B cell (primary cell): ENCODE measurements at regions not wholly inside any gene's neighbourhood (a gene's known extent, or its start where the extent isn't known, plus 50 kb on each side); places are given as distances from the start of the nearest gene placed in this dataset.

Experiments
- ATAC-seq: fragments of 200-7000 bp; cut with Tn5 transposase; one replicate; pipeline ENCODE4 v1.10.0; 2021; ENCODE audit warnings: low read depth, mild to moderate bottlenecking, moderate number of reproducible peaks, moderate library complexity
- CTCF ChIA-PET: fragments of 350-600 bp; sonication (Branson Sonifier 250); formaldehyde crosslinking; loops from one replicate; lab custom pipeline; 2021; ENCODE audit warnings: antibody characterized with exemption, inconsistent platforms; lab: Charles Lee
- POLR2A ChIA-PET: fragments of 350-600 bp; sonication (Branson Sonifier 250); formaldehyde crosslinking; loops from one replicate; lab custom pipeline; 2021; ENCODE audit warnings: antibody characterized with exemption; lab: Charles Lee
- DNase-seq: peaks from one replicate; pipeline ENCODE4 v3.0.0; 2013
- H2AFZ ChIP-seq: 2 replicates; pipeline ENCODE4 v1.6.1; 2012; ENCODE audit warnings: mild to moderate bottlenecking, low read depth, low read length; ENCODE audit not compliant: insufficient read depth, poor library complexity, severe bottlenecking
- H3K27ac ChIP-seq, 2 donors: 1 replicate in 1 of 2; 2 replicates in 1 of 2; pipeline ENCODE4 v1.5.1; 2012 to 2013; ENCODE audit warnings: low read length in 2 of 2, mild to moderate bottlenecking in 2 of 2, moderate library complexity in 1 of 2
- H3K27me3 ChIP-seq, 4 experiments: fragments of 200-600 bp in 1 of 4; sonication (generic) in 1 of 4; replicated peaks in 1 of 4; 1 replicate in 2 of 4; 2 replicates in 2 of 4; pipeline versions ENCODE4 v1.6.1 to v1.7.0; 2013 to 2016; ENCODE audit warnings: low read length in 3 of 4, mild to moderate bottlenecking in 2 of 4, mixed read lengths in 1 of 4, moderate library complexity in 1 of 4; ENCODE audit not compliant: insufficient read depth in 4 of 4, control insufficient read depth in 3 of 4; ENCODE audit errors: control extremely low read depth in 1 of 4
- H3K36me3 ChIP-seq, 2 experiments: replicated peaks in 1 of 2; 1 replicate in 1 of 2; 2 replicates in 1 of 2; pipeline versions ENCODE4 v1.6.1 to v1.7.1; 2013; ENCODE audit warnings: low read length in 1 of 2; ENCODE audit not compliant: insufficient read depth in 2 of 2, control insufficient read depth in 1 of 2; ENCODE audit errors: control extremely low read depth in 1 of 2, extremely low read depth in 1 of 2
- H3K4me1 ChIP-seq, 2 donors: fragments of 200-600 bp in 1 of 2; sonication (generic) in 1 of 2; 1 replicate in 1 of 2; 2 replicates in 1 of 2; pipeline versions ENCODE4 v1.5.1 to v1.6.1; 2013 to 2017; ENCODE audit warnings: low read length in 2 of 2; ENCODE audit not compliant: control insufficient read depth in 2 of 2, insufficient read depth in 2 of 2
- H3K4me2 ChIP-seq: replicated peaks from 2 replicates; pipeline ENCODE3; 2012; ENCODE audit warnings: mild to moderate bottlenecking, low read depth, low read length; ENCODE audit not compliant: poor library complexity, severe bottlenecking
- H3K4me3 ChIP-seq, 5 experiments: fragments of 200-600 bp in 1 of 5; sonication (generic) in 1 of 5; 1 replicate in 3 of 5; 2 replicates in 2 of 5; pipeline versions ENCODE4 v1.5.1 to v1.7.0; 2011 to 2016; ENCODE audit warnings: low read length in 4 of 5, mild to moderate bottlenecking in 4 of 5, low read depth in 2 of 5, control low read depth in 1 of 5, moderate library complexity in 1 of 5; ENCODE audit not compliant: insufficient read depth in 1 of 5; ENCODE audit errors: control extremely low read depth in 1 of 5, extremely low read depth in 1 of 5
- H3K79me2 ChIP-seq: fragments of 200-600 bp; sonication (generic); one replicate; pipeline ENCODE4 v1.6.0; 2016; ENCODE audit warnings: low read length; ENCODE audit not compliant: control insufficient read depth, insufficient read depth
- H3K9ac ChIP-seq: fragments of 200-600 bp; sonication (generic); 2 replicates; pipeline ENCODE4 v1.6.1; 2017; ENCODE audit warnings: mild to moderate bottlenecking, low read length, moderate library complexity
- H3K9me3 ChIP-seq, 3 donors: one replicate each; pipeline versions ENCODE4 v1.6.1 to v1.7.1; 2013; ENCODE audit warnings: low read length in 2 of 3; ENCODE audit not compliant: control insufficient read depth in 2 of 3, insufficient read depth in 1 of 3; ENCODE audit errors: control extremely low read depth in 1 of 3
- H4K20me1 ChIP-seq: 2 replicates; pipeline ENCODE4 v1.6.0; 2012; ENCODE audit warnings: mild to moderate bottlenecking, low read length; ENCODE audit not compliant: insufficient read depth, control insufficient read depth, poor library complexity, severe bottlenecking
- H3K27ac Mint-ChIP-seq: one replicate; pipeline ENCODE4 v1.8.0; 2021; ENCODE audit warnings: mixed read lengths
- H3K27me3 Mint-ChIP-seq: one replicate; pipeline ENCODE4 v1.8.0; 2021; ENCODE audit warnings: mixed read lengths
- H3K4me1 Mint-ChIP-seq: one replicate; pipeline ENCODE4 v1.8.0; 2021; ENCODE audit warnings: mixed read lengths
- H3K4me3 Mint-ChIP-seq: one replicate; pipeline ENCODE4 v1.8.0; 2021; ENCODE audit warnings: mixed read lengths
- H3K9me3 Mint-ChIP-seq: one replicate; pipeline ENCODE4 v1.8.0; 2022; ENCODE audit warnings: mixed read lengths; ENCODE audit not compliant: insufficient read depth
- EZH2 ChIP-seq: IDR thresholded peaks from 2 replicates; pipeline ENCODE4 v1.6.1; 2012; ENCODE audit warnings: borderline replicate concordance, low read depth, mild to moderate bottlenecking, moderate library complexity, low read length; ENCODE audit not compliant: insufficient read depth, poor library complexity, severe bottlenecking
- WGBS: methylation state at CpG from one replicate; pipeline ENCODE4 v1.1.5; 2013; ENCODE audit warnings: missing lambda C conversion rate; ENCODE audit not compliant: insufficient coverage; 5-methylcytosine and 5-hydroxymethylcytosine counted together
- intact Hi-C: fragments of 100-400 bp; cut with micrococcal nuclease; formaldehyde crosslinking; loops from one replicate; pipeline ENCODE4 v1.10.0; 2022
- TF ChIP-seq, protein P1 (sequence below): fragments of 200-600 bp; IDR thresholded peaks from one replicate; pipeline ENCODE4 v1.8.0; 2022; ENCODE audit warnings: antibody characterized with exemption, mild to moderate bottlenecking

DNA sequence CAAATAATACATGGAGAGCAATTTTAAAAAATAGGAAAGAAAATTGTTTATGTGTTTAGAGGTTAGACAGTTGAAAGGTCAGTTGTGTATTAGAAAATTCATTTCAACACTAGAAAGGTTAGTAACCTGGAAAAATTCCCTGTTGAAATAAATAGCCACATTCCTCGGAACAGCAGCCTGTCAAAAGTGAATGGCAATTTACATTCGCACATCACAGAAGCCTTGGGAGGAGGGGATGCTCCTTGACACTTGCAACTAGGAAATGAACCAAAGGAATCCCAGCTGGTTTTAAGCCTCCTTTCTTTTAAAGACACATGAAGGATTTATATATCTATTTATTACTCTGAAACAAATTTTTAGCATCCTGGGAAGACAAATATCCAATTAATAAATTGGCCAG lies 653.5 kb upstream of the LRRTM4 start:
- DNase-seq (no peak), ATAC-seq (no peak)
- Mint-ChIP-seq H3K4me3 (no peak overlapping the region), H3K9me3 (no peaks in the 10 kb centered on the region), H3K27me3 (no peaks in the 10 kb centered on the region), H3K4me1 (no peaks in the 10 kb centered on the region), H3K27ac (no peak overlapping the region)
- no peaks in the 10 kb centered on the region for H3K79me2 ChIP-seq
- H3K9ac ChIP-seq, result no peak overlapping the region
- H4K20me1 ChIP-seq, result no peaks in the 10 kb centered on the region
- no peaks in the 10 kb centered on the region for H3K36me3 ChIP-seq
- H3K9me3 ChIP-seq, result no peaks in the 10 kb centered on the region
- intact Hi-C loops, result no loop called here
- POLR2A ChIA-PET, result no interaction called here
- H3K27ac ChIP-seq, result no peak overlapping the region
- H2AFZ ChIP-seq, result no peak overlapping the region
- H3K4me1 ChIP-seq, result no peaks in the 10 kb centered on the region
- H3K4me3 ChIP-seq, result no peak overlapping the region
- CTCF ChIA-PET, result no interaction called here
- no CpG with 5 or more reads among the region's 2 CpGs for WGBS
- TF ChIP-seq, protein P1, sequence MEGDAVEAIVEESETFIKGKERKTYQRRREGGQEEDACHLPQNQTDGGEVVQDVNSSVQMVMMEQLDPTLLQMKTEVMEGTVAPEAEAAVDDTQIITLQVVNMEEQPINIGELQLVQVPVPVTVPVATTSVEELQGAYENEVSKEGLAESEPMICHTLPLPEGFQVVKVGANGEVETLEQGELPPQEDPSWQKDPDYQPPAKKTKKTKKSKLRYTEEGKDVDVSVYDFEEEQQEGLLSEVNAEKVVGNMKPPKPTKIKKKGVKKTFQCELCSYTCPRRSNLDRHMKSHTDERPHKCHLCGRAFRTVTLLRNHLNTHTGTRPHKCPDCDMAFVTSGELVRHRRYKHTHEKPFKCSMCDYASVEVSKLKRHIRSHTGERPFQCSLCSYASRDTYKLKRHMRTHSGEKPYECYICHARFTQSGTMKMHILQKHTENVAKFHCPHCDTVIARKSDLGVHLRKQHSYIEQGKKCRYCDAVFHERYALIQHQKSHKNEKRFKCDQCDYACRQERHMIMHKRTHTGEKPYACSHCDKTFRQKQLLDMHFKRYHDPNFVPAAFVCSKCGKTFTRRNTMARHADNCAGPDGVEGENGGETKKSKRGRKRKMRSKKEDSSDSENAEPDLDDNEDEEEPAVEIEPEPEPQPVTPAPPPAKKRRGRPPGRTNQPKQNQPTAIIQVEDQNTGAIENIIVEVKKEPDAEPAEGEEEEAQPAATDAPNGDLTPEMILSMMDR, result no peak
- TF ChIP-seq EZH2, result no peak
- no peaks in the 10 kb centered on the region for H3K27me3 ChIP-seq
- no peak overlapping the region for H3K4me2 ChIP-seq

DNA sequence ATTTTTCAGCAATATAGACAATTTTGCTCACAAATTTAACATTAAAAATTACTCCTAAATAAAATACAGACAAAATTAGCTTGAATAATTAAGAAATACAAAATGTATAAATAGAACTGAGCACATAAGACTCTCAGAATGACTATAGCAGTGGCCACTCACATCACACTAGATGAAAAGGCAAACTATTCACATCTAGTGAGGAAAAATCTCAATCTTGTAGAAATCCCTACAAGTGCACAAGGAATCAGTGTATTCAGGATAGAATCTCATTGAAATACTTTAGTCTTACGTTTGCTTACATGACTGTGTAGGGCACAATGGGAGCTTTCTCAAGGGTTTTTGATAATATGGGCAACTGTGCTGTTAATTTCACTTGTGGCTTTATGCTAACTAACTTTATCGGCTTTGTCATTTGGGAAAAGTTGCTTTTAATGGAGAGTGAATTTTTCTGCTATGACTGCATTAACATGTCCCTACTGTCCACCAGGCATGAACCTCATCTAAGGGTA lies 678.9 kb upstream of the LRRTM4 start:
- Histone ChIP-seq H3K9me3 (peaks cover 0 to 3% (median 0%) of the 10 kb centered on the region in 3 donors), H3K9ac (no peak overlapping the region), H3K36me3 (no peaks in the 10 kb centered on the region), H4K20me1 (no peaks in the 10 kb centered on the region), H3K27ac (no peak overlapping the region), H3K27me3 (no peaks in the 10 kb centered on the region), H3K79me2 (no peaks in the 10 kb centered on the region), H3K4me1 (no peaks in the 10 kb centered on the region), H2AFZ (no peak overlapping the region), H3K4me2 (no peak overlapping the region), H3K4me3 (no peak overlapping the region)
- Mint-ChIP-seq H3K9me3 (peaks cover 6% of the 10 kb centered on the region), H3K27me3 (no peaks in the 10 kb centered on the region), H3K4me3 (no peak overlapping the region), H3K4me1 (no peaks in the 10 kb centered on the region), H3K27ac (no peak overlapping the region)
- no peak for TF ChIP-seq EZH2
- TF ChIP-seq, protein P1, result no peak
- POLR2A ChIA-PET, result no interaction called here
- ATAC-seq (no peak), DNase-seq (no peak)
- CTCF ChIA-PET, result no interaction called here
- 100% methylated on average over 1 of the region's 2 CpGs for whole genome bisulfite sequencing
- intact Hi-C loops, result no loop called here
